ENCODE measurements at regions not wholly inside any gene's neighbourhood (a gene's known extent, or its start where the extent isn't known, plus 50 kb on each side); places are given as distances from the start of the nearest gene placed in this dataset.

GRCh38 chr7:92969061-92969460 is 132.7 kb upstream of the CDK6 start:
- no peak for TF ChIP-seq CTCF (conservative IDR thresholded peaks at IDR 0.05)
- no peak for TF ChIP-seq ZFX (IDR thresholded peaks at IDR 0.05)
